Occipital lobe (tissue), 1 donor: ENCODE measurements at regions not wholly inside any gene's neighbourhood (a gene's known extent, or its start where the extent isn't known, plus 50 kb on each side); places are given as distances from the start of the nearest gene placed in this dataset.
A peak's percentile ranks its signal among the peaks of the same experiment; 100 is the strongest.

ENCODE experiments used
- DNase-seq: peaks from one replicate; lab custom pipeline; 2025; lab: John Stamatoyannopoulos, UW

- no peak for DNase-seq
Measured at GRCh38 chr17:31715446-31715845, 143.6 kb downstream of the COPRS start.

GRCh38 chr17:31704483-31704882, 154.6 kb downstream of the COPRS start:
- no peak for DNase-seq

GRCh38 chr17:31702041-31702440, 157.0 kb downstream of the COPRS start:
- no peak for DNase-seq

GRCh38 chr17:31700973-31701372, 158.1 kb downstream of the COPRS start:
- DNase-seq, result no peak

- DNase-seq, result no peak
Measured at GRCh38 chr17:31699886-31700285, 159.2 kb downstream of the COPRS start.

- DNase-seq, result no peak
Measured at GRCh38 chr17:31699281-31699680, 159.8 kb downstream of the COPRS start.

- no peak for DNase-seq
Measured at GRCh38 chr17:31698751-31699150, 160.3 kb downstream of the COPRS start.

- no peak for DNase-seq
Measured at GRCh38 chr17:31697838-31698237, 161.2 kb downstream of the COPRS start.

- DNase-seq, result no peak
Measured at GRCh38 chr17:31696703-31697325, 162.2 kb downstream of the COPRS start.

GRCh38 chr17:31696184-31696602, 162.9 kb downstream of the COPRS start:
- DNase-seq, result peak; percentile 30

GRCh38 chr17:31695456-31696090, 163.5 kb downstream of the COPRS start:
- DNase-seq, result no peak

- no peak for DNase-seq
Measured at GRCh38 chr17:31693433-31694220, 165.4 kb downstream of the COPRS start.

GRCh38 chr17:31692632-31693031, 166.4 kb downstream of the COPRS start:
- DNase-seq, result no peak

GRCh38 chr17:31692027-31692426, 167.0 kb downstream of the COPRS start:
- DNase-seq, result no peak

GRCh38 chr17:31691251-31691905, 167.7 kb downstream of the COPRS start:
- no peak for DNase-seq

GRCh38 chr17:31690151-31690551, 168.9 kb downstream of the COPRS start:
- DNase-seq, result no peak

- no peak for DNase-seq
Measured at GRCh38 chr17:31688701-31689100, 170.3 kb downstream of the COPRS start.

GRCh38 chr17:31687505-31688126, 171.4 kb downstream of the COPRS start:
- DNase-seq, result no peak

- no peak for DNase-seq
Measured at GRCh38 chr17:31686495-31686894, 172.5 kb downstream of the COPRS start.

- DNase-seq, result no peak
Measured at GRCh38 chr17:31684901-31685300, 174.1 kb downstream of the COPRS start.

GRCh38 chr17:31680126-31680525, 178.9 kb downstream of the COPRS start:
- DNase-seq, result no peak

- no peak for DNase-seq
Measured at GRCh38 chr17:31679667-31680066, 179.4 kb downstream of the COPRS start.
